Right atrium auricular region (tissue), 2 donors: ENCODE measurements at regions not wholly inside any gene's neighbourhood (a gene's known extent, or its start where the extent isn't known, plus 50 kb on each side); places are given as distances from the start of the nearest gene placed in this dataset.

Source experiments
- DNase-seq: peaks from one replicate; pipeline ENCODE4 v3.0.0-alpha.2; 2019; ENCODE audit warnings: low spot score
- H3K27ac ChIP-seq, 2 donors: fragments of 200-600 bp; sonication (generic); 1 replicate in 1 of 2; 2 replicates in 1 of 2; pipeline ENCODE4 v1.5.1; 2016 to 2019
- H3K27me3 ChIP-seq, 2 donors: fragments of 200-600 bp; sonication (generic); one replicate each; pipeline versions ENCODE4 v1.5.1 to v1.6.0; 2017 to 2019
- H3K36me3 ChIP-seq: fragments of 200-600 bp; sonication (generic); one replicate; pipeline ENCODE4 v1.5.1; 2016
- H3K4me1 ChIP-seq, 2 donors: fragments of 200-600 bp; sonication (generic); one replicate each; pipeline versions ENCODE4 v1.5.1 to v1.6.0; 2017 to 2019
- H3K4me3 ChIP-seq, 2 donors: fragments of 200-600 bp; sonication (generic); 1 replicate in 1 of 2; 2 replicates in 1 of 2; pipeline ENCODE4 v1.5.1; 2017 to 2019; ENCODE audit warnings: mild to moderate bottlenecking in 1 of 2, moderate library complexity in 1 of 2
- H3K9me3 ChIP-seq, 2 donors: fragments of 200-600 bp; sonication (generic); one replicate each; pipeline ENCODE4 v1.5.1; 2019
- TF ChIP-seq, protein P1 (sequence below), 2 donors: fragments of 200-600 bp; sonication (generic); IDR thresholded peaks; one replicate each; pipeline ENCODE4 v1.5.1; 2019; ENCODE audit warnings: antibody characterized with exemption in 2 of 2

GRCh38 chr4:138643827-138644226 is 371.8 kb upstream of the NOCT start:
- Histone ChIP-seq H3K27ac (no peak overlapping the region), H3K4me3 (no peak overlapping the region), H3K9me3 (no peaks in the 10 kb centered on the region), H3K27me3 (no peaks in the 10 kb centered on the region), H3K36me3 (no peaks in the 10 kb centered on the region), H3K4me1 (no peaks in the 10 kb centered on the region)
- DNase-seq = no peak
- TF ChIP-seq, protein P1, sequence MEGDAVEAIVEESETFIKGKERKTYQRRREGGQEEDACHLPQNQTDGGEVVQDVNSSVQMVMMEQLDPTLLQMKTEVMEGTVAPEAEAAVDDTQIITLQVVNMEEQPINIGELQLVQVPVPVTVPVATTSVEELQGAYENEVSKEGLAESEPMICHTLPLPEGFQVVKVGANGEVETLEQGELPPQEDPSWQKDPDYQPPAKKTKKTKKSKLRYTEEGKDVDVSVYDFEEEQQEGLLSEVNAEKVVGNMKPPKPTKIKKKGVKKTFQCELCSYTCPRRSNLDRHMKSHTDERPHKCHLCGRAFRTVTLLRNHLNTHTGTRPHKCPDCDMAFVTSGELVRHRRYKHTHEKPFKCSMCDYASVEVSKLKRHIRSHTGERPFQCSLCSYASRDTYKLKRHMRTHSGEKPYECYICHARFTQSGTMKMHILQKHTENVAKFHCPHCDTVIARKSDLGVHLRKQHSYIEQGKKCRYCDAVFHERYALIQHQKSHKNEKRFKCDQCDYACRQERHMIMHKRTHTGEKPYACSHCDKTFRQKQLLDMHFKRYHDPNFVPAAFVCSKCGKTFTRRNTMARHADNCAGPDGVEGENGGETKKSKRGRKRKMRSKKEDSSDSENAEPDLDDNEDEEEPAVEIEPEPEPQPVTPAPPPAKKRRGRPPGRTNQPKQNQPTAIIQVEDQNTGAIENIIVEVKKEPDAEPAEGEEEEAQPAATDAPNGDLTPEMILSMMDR (IDR thresholded peaks at IDR 0.05) = no peak

DNA sequence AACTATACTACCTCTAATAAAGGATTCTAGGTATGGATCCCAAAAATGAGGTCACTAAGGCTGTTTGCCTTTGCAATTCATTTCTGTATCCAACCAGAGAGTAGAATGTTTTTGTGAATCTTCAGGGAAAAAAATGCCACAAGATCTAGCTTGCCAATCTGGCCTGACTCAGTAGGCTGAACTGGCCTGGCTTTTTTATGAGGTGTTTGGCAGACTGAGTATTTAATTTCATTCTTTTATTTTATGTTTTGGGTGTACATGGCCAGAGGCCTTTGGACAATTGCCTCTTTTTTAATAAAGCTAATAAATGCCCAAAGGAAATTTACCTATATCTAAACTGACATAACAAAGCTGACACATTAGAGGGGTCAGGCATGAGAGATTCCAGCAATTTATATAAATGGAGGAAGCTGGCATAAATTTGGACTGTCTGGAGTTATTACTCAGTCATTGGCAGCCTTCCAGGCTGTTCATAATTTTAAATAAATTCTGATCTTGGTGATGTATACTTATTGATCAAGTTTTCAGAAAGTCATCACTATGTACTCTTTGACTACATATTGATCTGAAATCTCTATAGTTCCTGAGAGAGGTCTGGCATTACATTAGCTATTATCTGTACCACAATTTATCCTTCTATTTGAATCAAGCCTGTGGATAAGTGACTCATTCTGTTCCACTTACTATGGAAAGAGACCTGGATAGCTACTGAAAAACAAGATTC is 376.4 kb upstream of the NOCT start:
- TF ChIP-seq, protein P1 (IDR thresholded peaks at IDR 0.05) = no peak
- Histone ChIP-seq H3K36me3 (no peaks in the 10 kb centered on the region), H3K4me3 (no peak overlapping the region), H3K27me3 (no peaks in the 10 kb centered on the region), H3K9me3 (no peaks in the 10 kb centered on the region), H3K27ac (no peak overlapping the region), H3K4me1 (no peaks in the 10 kb centered on the region)
- DNase-seq = no peak

GRCh38 chr4:138636781-138637180 is 378.8 kb upstream of the NOCT start:
- H3K4me3 ChIP-seq = no peak overlapping the region
- H3K36me3 ChIP-seq = no peaks in the 10 kb centered on the region
- H3K4me1 ChIP-seq = no peaks in the 10 kb centered on the region
- DNase-seq = no peak
- no peaks in the 10 kb centered on the region for H3K9me3 ChIP-seq
- TF ChIP-seq, protein P1 (IDR thresholded peaks at IDR 0.05) = no peak
- H3K27me3 ChIP-seq = no peaks in the 10 kb centered on the region
- H3K27ac ChIP-seq = no peak overlapping the region

GRCh38 chr4:138634915-138635314 is 380.7 kb upstream of the NOCT start:
- Histone ChIP-seq H3K4me1 (no peaks in the 10 kb centered on the region), H3K4me3 (no peak overlapping the region), H3K36me3 (no peaks in the 10 kb centered on the region), H3K27me3 (no peaks in the 10 kb centered on the region), H3K27ac (no peak overlapping the region), H3K9me3 (no peaks in the 10 kb centered on the region)
- TF ChIP-seq, protein P1 (IDR thresholded peaks at IDR 0.05) = no peak
- DNase-seq = no peak

- DNase-seq = no peak
- TF ChIP-seq, protein P1 (IDR thresholded peaks at IDR 0.05) = no peak
- Histone ChIP-seq H3K36me3 (no peaks in the 10 kb centered on the region), H3K9me3 (no peaks in the 10 kb centered on the region), H3K4me1 (no peaks in the 10 kb centered on the region), H3K27me3 (no peaks in the 10 kb centered on the region), H3K27ac (no peak overlapping the region), H3K4me3 (no peak overlapping the region)
These were observed 382.0 kb upstream of the NOCT start for GRCh38 chr4:138633580-138633904.
